SK-N-SH (cell line): ENCODE measurements at regions not wholly inside any gene's neighbourhood (a gene's known extent, or its start where the extent isn't known, plus 50 kb on each side); places are given as distances from the start of the nearest gene placed in this dataset.

Source experiments
- CTCF ChIP-seq: fragments of 200-600 bp; sonication (generic); IDR thresholded peaks from 2 replicates; pipeline ENCODE4 v1.6.1; 2017; ENCODE audit warnings: antibody characterized with exemption, mild to moderate bottlenecking, moderate library complexity
- EZH2phosphoT487 ChIP-seq: fragments of 200-600 bp; sonication (generic); IDR thresholded peaks from 2 replicates; pipeline ENCODE4 v1.6.1; 2017; ENCODE audit warnings: low read depth, mixed run types, mild to moderate bottlenecking, antibody characterized with exemption, moderate library complexity, borderline replicate concordance
- PBX3 ChIP-seq: IDR thresholded peaks from 2 replicates; pipeline ENCODE4; 2012
- POLR2AphosphoS5 ChIP-seq: IDR thresholded peaks from 2 replicates; pipeline ENCODE4 v1.6.1; 2012; ENCODE audit warnings: low read depth, low read length
- RFX5 ChIP-seq: IDR thresholded peaks from 2 replicates; pipeline ENCODE4 v1.6.1; 2012; ENCODE audit warnings: mild to moderate bottlenecking, improper control_type of control experiment, low read length
- TCF12 ChIP-seq: IDR thresholded peaks from 2 replicates; pipeline ENCODE4 v1.4.0; 2012
- USF1 ChIP-seq: IDR thresholded peaks from 2 replicates; pipeline ENCODE4 v1.4.0; 2012; ENCODE audit warnings: low read depth, borderline replicate concordance
- USF2 ChIP-seq: fragments of 150-350 bp; IDR thresholded peaks from 2 replicates; pipeline ENCODE4 v1.6.1; 2017; ENCODE audit warnings: antibody characterized with exemption, low read length, low read depth, borderline replicate concordance
- ZBTB33 ChIP-seq: IDR thresholded peaks from 2 replicates; pipeline ENCODE4 v1.4.0; 2012; ENCODE audit warnings: low read depth, borderline replicate concordance

GRCh38 chr21:16193496-16194094 is 463.8 kb downstream of the USP25 start:
- TF ChIP-seq CTCF (no peak), POLR2AphosphoS5 (no peak), USF2 (no peak), PBX3 (no peak), ZBTB33 (no peak), TCF12 (no peak), USF1 (no peak), RFX5 (no peak), EZH2phosphoT487 (no peak)
